ENCODE measurements at regions not wholly inside any gene's neighbourhood (a gene's known extent, or its start where the extent isn't known, plus 50 kb on each side); places are given as distances from the start of the nearest gene placed in this dataset.
"Not testable (repeated sequence)": the region's sequence is repeated elsewhere in the genome, so short reads cannot be mapped to it uniquely, and the experiment has no call there.

DNA sequence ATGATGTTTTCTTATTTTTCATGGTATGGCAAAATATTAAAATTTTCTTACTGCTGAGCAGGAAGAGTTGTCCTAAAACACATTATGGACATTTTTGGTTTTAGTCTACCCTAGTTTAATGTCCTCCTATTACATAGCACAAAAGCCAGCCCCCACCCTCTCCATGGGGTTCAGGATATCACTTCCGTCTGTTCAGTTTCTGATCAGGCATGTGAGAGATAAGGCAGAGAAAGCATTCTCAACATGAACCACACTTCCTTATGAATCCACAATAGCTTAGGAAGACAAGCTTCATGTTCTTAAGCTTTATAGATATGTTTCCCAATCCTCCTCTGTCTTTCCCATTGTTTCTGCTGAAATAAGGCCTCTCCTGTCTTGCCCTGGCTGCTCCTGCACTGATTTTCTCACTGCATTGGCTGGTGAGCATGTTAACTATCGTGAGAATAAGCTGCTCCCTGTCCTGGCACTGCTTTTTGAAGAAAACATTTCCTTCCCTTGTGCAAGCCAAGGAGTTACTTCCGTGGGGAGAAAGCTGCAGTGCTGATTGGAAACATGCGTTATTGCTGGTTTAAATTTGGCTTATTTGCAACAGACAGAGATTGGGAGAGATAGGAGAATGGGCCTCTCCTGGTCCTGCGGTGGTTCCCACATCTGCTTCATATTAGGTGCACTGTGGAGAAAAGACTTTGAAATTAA, 260.3 kb upstream of the RPS23 start:
- H3K27ac ChIP-seq (ENCODE audit: low read length): no peak overlapping the region
- no peak for TF ChIP-seq CTCF (IDR thresholded peaks at IDR 0.05; ENCODE audit: low read length)

GRCh38 chr5:82537687-82538306, 259.6 kb upstream of the RPS23 start:
- H3K9me3 ChIP-seq (replicated peaks; ENCODE audit: insufficient read depth, low read length): no peaks in the 10 kb centered on the region
- no peaks in the 10 kb centered on the region for H3K79me2 ChIP-seq (ENCODE audit: low read length)
- H2AFZ ChIP-seq (ENCODE audit: low read length): no peak overlapping the region
- H3K27me3 ChIP-seq (replicated peaks; ENCODE audit: insufficient read depth, low read length): no peaks in the 10 kb centered on the region
- H4K20me1 ChIP-seq (ENCODE audit: insufficient read depth, low read length): no peaks in the 10 kb centered on the region
- no peak overlapping the region for H3K4me2 ChIP-seq (ENCODE audit: low read depth, low read length)
- no peaks in the 10 kb centered on the region for H3K4me1 ChIP-seq (ENCODE audit: low read length)
- no peak overlapping the region for H3K27ac ChIP-seq (ENCODE audit: low read length)
- DNase-seq: no peak
- H3K36me3 ChIP-seq (replicated peaks; ENCODE audit: insufficient read depth, low read length): no peaks in the 10 kb centered on the region
- H3K9me2 ChIP-seq (replicated peaks; ENCODE audit: insufficient read depth, low read length): no peaks in the 10 kb centered on the region
- no peak overlapping the region for H3K9ac ChIP-seq (ENCODE audit: low read length)
- H3F3A ChIP-seq (ENCODE audit: insufficient read depth, low read length): no peaks in the 10 kb centered on the region
- no peak overlapping the region for H3K4me3 ChIP-seq (ENCODE audit: low read length)
- TF ChIP-seq CTCF (IDR thresholded peaks at IDR 0.05; ENCODE audit: low read length): no peak
- TF ChIP-seq EZH2phosphoT487 (IDR thresholded peaks at IDR 0.05; ENCODE audit: low read length): no peak
- no peak for TF ChIP-seq EZH2 (optimal IDR thresholded peaks at IDR 0.05; ENCODE audit: low read depth, low read length)

More for the DNA sequence above, 260.3 kb upstream of the RPS23 start:
- Histone ChIP-seq H3K27me3 (replicated peaks; ENCODE audit: insufficient read depth, low read length) (no peaks in the 10 kb centered on the region), H3F3A (ENCODE audit: insufficient read depth, low read length) (no peaks in the 10 kb centered on the region), H3K4me3 (ENCODE audit: low read length) (no peak overlapping the region), H3K4me1 (ENCODE audit: low read length) (no peaks in the 10 kb centered on the region), H3K4me2 (ENCODE audit: low read depth, low read length) (no peak overlapping the region), H3K9me3 (replicated peaks; ENCODE audit: insufficient read depth, low read length) (no peaks in the 10 kb centered on the region), H3K36me3 (replicated peaks; ENCODE audit: insufficient read depth, low read length) (no peaks in the 10 kb centered on the region), H3K9me2 (replicated peaks; ENCODE audit: insufficient read depth, low read length) (no peaks in the 10 kb centered on the region), H4K20me1 (ENCODE audit: insufficient read depth, low read length) (no peaks in the 10 kb centered on the region), H3K79me2 (ENCODE audit: low read length) (no peaks in the 10 kb centered on the region), H2AFZ (ENCODE audit: low read length) (no peak overlapping the region), H3K9ac (ENCODE audit: low read length) (no peak overlapping the region)
- no peak for DNase-seq

DNA sequence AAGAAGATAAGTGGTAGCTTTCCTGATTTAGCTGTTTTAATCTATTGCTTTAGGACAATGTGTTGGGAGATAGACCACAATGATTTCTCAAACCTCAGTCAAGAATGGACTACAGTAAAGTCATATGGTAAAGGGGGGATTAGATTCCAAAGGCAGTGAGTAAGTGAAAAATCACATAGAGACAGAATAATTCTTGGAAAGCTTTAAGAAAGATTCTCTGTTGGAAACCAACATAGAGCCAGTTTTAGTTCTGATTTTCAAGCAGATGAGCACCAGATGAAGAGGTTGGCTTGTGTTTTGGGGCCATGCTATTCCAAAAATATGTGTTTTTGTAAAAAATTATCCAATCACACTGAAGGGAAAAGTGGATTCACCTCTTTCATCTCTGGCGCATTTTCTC, 256.8 kb upstream of the RPS23 start:
- H3K4me1 ChIP-seq (ENCODE audit: low read length): no peaks in the 10 kb centered on the region
- no peaks in the 10 kb centered on the region for H3K27me3 ChIP-seq (replicated peaks; ENCODE audit: insufficient read depth, low read length)
- no peak overlapping the region for H3K9ac ChIP-seq (ENCODE audit: low read length)
- H3K27ac ChIP-seq (ENCODE audit: low read length): no peak overlapping the region
- no peaks in the 10 kb centered on the region for H3K9me3 ChIP-seq (replicated peaks; ENCODE audit: insufficient read depth, low read length)
- H3K36me3 ChIP-seq (replicated peaks; ENCODE audit: insufficient read depth, low read length): no peaks in the 10 kb centered on the region
- no peaks in the 10 kb centered on the region for H4K20me1 ChIP-seq (ENCODE audit: insufficient read depth, low read length)
- no peak overlapping the region for H3K4me2 ChIP-seq (ENCODE audit: low read depth, low read length)
- H3K9me2 ChIP-seq (replicated peaks; ENCODE audit: insufficient read depth, low read length): no peaks in the 10 kb centered on the region
- H2AFZ ChIP-seq (ENCODE audit: low read length): no peak overlapping the region
- no peak overlapping the region for H3K4me3 ChIP-seq (ENCODE audit: low read length)
- no peaks in the 10 kb centered on the region for H3K79me2 ChIP-seq (ENCODE audit: low read length)
- no peak for DNase-seq
- no peaks in the 10 kb centered on the region for H3F3A ChIP-seq (ENCODE audit: insufficient read depth, low read length)
- TF ChIP-seq EZH2 (optimal IDR thresholded peaks at IDR 0.05; ENCODE audit: low read depth, low read length) (no peak), EZH2phosphoT487 (IDR thresholded peaks at IDR 0.05; ENCODE audit: low read length) (no peak), CTCF (IDR thresholded peaks at IDR 0.05; ENCODE audit: low read length) (no peak)

- not testable (repeated sequence) for H3K9me3 ChIP-seq (replicated peaks; ENCODE audit: insufficient read depth, low read length); H3K27me3 ChIP-seq (replicated peaks; ENCODE audit: insufficient read depth, low read length); H3K4me3 ChIP-seq (ENCODE audit: low read length); H3F3A ChIP-seq (ENCODE audit: insufficient read depth, low read length); H3K4me1 ChIP-seq (ENCODE audit: low read length); H4K20me1 ChIP-seq (ENCODE audit: insufficient read depth, low read length); H3K36me3 ChIP-seq (replicated peaks; ENCODE audit: insufficient read depth, low read length); H3K9ac ChIP-seq (ENCODE audit: low read length); DNase-seq; H3K27ac ChIP-seq (ENCODE audit: low read length); H3K4me2 ChIP-seq (ENCODE audit: low read depth, low read length); H2AFZ ChIP-seq (ENCODE audit: low read length); H3K9me2 ChIP-seq (replicated peaks; ENCODE audit: insufficient read depth, low read length); H3K79me2 ChIP-seq (ENCODE audit: low read length)
These were observed 253.9 kb upstream of the RPS23 start for GRCh38 chr5:82532075-82532474.

Data from MM.1S (cell line).